Thoracic aorta (tissue), 2 donors: ENCODE measurements at regions not wholly inside any gene's neighbourhood (a gene's known extent, or its start where the extent isn't known, plus 50 kb on each side); places are given as distances from the start of the nearest gene placed in this dataset.

Experiments used
- ATAC-seq: fragments of 150-250 bp; one replicate; pipeline ENCODE4 v1.8.0; 2017; ENCODE audit warnings: low read depth; ENCODE audit not compliant: insufficient number of reproducible peaks, low FRiP score
- DNase-seq: peaks from one replicate; pipeline ENCODE4 v3.0.0-alpha.2; 2020; ENCODE audit warnings: low spot score
- H3K27ac ChIP-seq, 2 donors: fragments of 200-600 bp; sonication (generic); 1 replicate in 1 of 2; 2 replicates in 1 of 2; pipeline ENCODE4 v1.5.1; 2016; ENCODE audit warnings: mild to moderate bottlenecking in 2 of 2, moderate library complexity in 2 of 2
- H3K27me3 ChIP-seq: fragments of 200-600 bp; sonication (generic); replicated peaks from 2 replicates; pipeline ENCODE4 v1.6.0; 2016; ENCODE audit warnings: mild to moderate bottlenecking; ENCODE audit not compliant: insufficient read depth
- H3K36me3 ChIP-seq: fragments of 200-600 bp; sonication (generic); one replicate; pipeline ENCODE4 v1.5.1; 2016
- H3K4me1 ChIP-seq, 2 donors: fragments of 200-600 bp; sonication (generic); 1 replicate in 1 of 2; 2 replicates in 1 of 2; pipeline versions ENCODE4 v1.5.1 to v1.6.0; 2016; ENCODE audit warnings: low read depth in 2 of 2, mild to moderate bottlenecking in 1 of 2; ENCODE audit not compliant: control insufficient read depth in 1 of 2
- H3K4me3 ChIP-seq: fragments of 200-600 bp; sonication (generic); 2 replicates; pipeline ENCODE4 v1.5.1; 2016; ENCODE audit warnings: mild to moderate bottlenecking
- H3K9me3 ChIP-seq: fragments of 200-600 bp; sonication (generic); 2 replicates; pipeline ENCODE4 v1.5.1; 2016
- TF ChIP-seq, protein P1 (sequence below): fragments of 200-600 bp; sonication (generic); IDR thresholded peaks from one replicate; pipeline ENCODE4 v1.5.1; 2019; ENCODE audit warnings: antibody characterized with exemption

DNA sequence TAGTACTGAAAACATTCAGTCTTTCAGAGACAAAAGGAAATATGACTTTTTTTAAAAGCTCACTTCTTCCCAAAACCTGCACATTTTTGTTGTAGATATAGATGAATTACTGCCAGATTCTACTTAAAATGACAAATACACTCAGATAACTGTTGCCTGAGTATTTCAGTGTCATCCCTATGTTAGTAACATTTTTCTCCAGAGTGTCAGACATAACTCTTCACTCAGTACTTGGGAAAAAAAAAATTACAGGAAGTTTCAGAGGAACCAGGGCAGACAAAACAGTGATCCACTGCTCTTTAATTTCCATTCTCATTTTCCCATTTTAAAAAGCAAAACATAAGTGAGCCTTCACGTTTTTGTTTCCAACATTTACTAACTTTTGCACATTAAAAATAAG lies 79.3 kb upstream of the ITGA1 start:
- H3K27ac ChIP-seq = no peak overlapping the region
- TF ChIP-seq, protein P1, sequence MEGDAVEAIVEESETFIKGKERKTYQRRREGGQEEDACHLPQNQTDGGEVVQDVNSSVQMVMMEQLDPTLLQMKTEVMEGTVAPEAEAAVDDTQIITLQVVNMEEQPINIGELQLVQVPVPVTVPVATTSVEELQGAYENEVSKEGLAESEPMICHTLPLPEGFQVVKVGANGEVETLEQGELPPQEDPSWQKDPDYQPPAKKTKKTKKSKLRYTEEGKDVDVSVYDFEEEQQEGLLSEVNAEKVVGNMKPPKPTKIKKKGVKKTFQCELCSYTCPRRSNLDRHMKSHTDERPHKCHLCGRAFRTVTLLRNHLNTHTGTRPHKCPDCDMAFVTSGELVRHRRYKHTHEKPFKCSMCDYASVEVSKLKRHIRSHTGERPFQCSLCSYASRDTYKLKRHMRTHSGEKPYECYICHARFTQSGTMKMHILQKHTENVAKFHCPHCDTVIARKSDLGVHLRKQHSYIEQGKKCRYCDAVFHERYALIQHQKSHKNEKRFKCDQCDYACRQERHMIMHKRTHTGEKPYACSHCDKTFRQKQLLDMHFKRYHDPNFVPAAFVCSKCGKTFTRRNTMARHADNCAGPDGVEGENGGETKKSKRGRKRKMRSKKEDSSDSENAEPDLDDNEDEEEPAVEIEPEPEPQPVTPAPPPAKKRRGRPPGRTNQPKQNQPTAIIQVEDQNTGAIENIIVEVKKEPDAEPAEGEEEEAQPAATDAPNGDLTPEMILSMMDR = no peak
- H3K9me3 ChIP-seq = no peaks in the 10 kb centered on the region
- no peak for ATAC-seq
- no peak for DNase-seq
- no peaks in the 10 kb centered on the region for H3K36me3 ChIP-seq
- H3K4me3 ChIP-seq = no peak overlapping the region
- H3K27me3 ChIP-seq = no peaks in the 10 kb centered on the region
- H3K4me1 ChIP-seq = peaks cover 0 to 38% of the 10 kb centered on the region in 2 donors

DNA sequence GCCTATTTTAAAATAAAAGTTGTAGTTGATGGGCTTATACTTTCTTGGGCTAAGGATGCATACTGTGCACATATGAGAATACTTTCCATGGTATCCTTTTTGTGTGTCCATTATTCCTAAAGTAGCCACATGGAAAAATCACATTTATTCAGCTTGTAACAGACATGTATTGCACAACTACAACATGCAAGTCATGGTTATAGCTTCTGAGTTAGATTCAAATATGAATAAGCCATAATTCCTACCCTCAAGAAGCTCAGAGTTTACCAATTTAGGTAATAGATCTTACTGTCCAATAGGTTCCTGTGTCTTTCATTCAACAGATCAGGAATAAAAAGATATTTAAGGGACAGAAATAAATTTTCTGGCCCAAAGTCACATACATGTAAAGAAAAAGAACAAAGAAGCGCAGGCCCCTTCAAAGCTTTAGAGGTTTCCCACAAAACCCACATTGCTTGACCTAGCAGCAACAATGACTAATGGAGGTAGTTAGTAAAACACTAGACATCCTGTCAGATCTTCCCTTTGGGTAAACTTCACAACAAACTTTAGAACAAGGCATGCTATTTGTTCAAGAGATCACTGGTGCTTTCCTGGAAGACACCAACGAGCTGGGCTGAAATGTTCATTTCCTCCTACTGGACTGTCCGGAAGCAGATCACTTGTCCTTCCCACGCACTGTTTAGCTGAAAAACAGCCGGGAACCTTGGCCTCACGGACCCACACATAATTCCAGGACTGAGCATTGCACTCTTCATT lies 78.4 kb upstream of the ITGA1 start:
- Histone ChIP-seq H3K27ac (no peak overlapping the region), H3K27me3 (no peaks in the 10 kb centered on the region), H3K36me3 (no peaks in the 10 kb centered on the region), H3K9me3 (no peaks in the 10 kb centered on the region), H3K4me3 (no peak overlapping the region), H3K4me1 (peaks cover 0 to 38% of the 10 kb centered on the region in 2 donors)
- DNase-seq (no peak), ATAC-seq (no peak)
- TF ChIP-seq, protein P1 = no peak

DNA sequence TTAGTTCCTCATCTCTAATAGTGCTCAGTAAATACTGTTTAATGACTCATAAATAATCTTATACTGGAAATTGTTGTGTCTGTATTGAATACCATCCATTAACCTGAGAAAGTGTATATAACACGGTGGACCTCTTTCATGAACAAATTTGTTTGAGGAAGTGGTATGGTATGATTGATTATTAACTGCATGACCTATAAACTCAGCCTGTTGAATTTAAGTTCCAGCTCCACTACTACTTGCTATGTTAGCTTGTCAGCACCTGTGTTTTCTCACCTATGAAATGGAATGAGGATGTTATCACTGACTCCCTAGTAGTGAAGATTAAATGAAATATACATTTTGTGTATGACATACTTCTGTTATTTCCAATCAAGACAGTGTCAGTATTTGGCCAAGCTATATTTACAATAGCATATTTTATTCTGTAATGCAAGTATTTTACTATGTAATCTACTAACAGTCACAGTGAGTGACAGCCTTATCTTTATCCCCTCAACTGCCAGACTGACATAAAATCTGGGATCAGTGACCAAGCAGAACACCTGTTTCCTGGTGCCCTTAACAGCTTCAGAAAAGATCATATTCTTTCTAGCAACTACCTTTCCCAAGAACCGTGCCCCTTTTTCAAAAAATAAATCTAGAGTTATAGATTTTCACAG lies 77.3 kb upstream of the ITGA1 start:
- Histone ChIP-seq H3K4me3 (no peak overlapping the region), H3K27me3 (no peaks in the 10 kb centered on the region), H3K27ac (no peak overlapping the region), H3K9me3 (no peaks in the 10 kb centered on the region), H3K36me3 (no peaks in the 10 kb centered on the region), H3K4me1 (peaks cover 0 to 38% of the 10 kb centered on the region in 2 donors)
- TF ChIP-seq, protein P1 = no peak
- ATAC-seq = no peak
- DNase-seq = no peak

DNA sequence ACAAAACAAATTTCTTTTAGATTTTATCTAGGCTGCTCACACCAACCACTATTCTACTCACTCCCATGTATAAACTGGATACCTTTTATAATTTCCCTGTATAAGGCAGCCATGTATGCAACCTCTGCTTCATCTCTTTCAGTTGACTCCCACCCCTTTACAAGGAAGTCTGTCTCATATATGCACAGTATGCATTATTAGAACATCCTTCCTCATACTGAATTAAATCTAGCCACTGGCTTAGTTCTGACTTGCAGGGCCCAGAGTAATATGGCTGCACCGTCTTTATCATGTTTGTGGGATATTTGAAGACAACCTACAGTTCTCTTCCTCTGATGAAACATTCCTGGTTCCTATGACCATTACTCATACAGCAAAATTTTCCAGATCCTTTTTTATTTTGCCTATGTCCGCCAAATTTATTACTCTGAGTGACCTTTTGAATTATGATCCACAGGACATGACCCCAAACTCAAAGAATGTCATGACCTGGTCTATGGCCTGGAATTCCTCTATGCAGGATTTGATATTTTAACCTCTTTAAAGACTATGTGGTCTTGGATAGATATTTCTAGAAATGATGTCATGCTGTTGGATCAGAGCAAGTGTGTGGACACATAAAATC lies 76.6 kb upstream of the ITGA1 start:
- peak; percentile 13 for ATAC-seq
- DNase-seq = no peak
- Histone ChIP-seq H3K36me3 (no peaks in the 10 kb centered on the region), H3K4me1 (peaks cover 0 to 34% of the 10 kb centered on the region in 2 donors), H3K9me3 (no peaks in the 10 kb centered on the region), H3K4me3 (no peak overlapping the region), H3K27ac (no peak overlapping the region), H3K27me3 (no peaks in the 10 kb centered on the region)
- TF ChIP-seq, protein P1 = no peak

DNA sequence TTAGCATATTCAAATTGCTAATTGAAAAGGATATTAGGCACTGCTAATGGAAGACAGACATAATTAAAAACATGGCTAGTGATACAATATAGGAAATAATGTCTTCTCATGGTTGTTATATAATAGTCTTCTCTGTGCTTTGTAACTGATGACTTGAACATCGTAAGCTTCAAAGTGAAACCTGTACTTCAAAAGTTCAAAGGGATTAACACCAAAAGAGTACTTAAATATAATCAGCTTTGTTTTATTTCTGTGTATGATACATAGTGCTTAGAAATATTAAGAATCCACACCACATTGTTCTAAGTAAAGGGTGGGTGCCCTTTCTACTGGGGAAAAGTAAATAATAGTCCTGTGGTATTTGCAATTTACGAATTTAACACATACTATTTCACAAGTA lies 75.4 kb upstream of the ITGA1 start:
- Histone ChIP-seq H3K36me3 (no peaks in the 10 kb centered on the region), H3K27ac (no peak overlapping the region), H3K4me1 (peaks cover 0 to 29% of the 10 kb centered on the region in 2 donors), H3K27me3 (no peaks in the 10 kb centered on the region), H3K9me3 (no peaks in the 10 kb centered on the region), H3K4me3 (no peak overlapping the region)
- DNase-seq = no peak
- no peak for ATAC-seq
- TF ChIP-seq, protein P1 = no peak
